Hepatocyte (in vitro differentiated cells): ENCODE measurements at regions not wholly inside any gene's neighbourhood (a gene's known extent, or its start where the extent isn't known, plus 50 kb on each side); places are given as distances from the start of the nearest gene placed in this dataset.

Experiments
- EZH2 ChIP-seq: fragments of 200-600 bp; sonication (generic); IDR thresholded peaks from 2 replicates; pipeline ENCODE4 v1.6.1; 2016; ENCODE audit warnings: antibody characterized with exemption, mild to moderate bottlenecking, borderline replicate concordance
- EZH2phosphoT487 ChIP-seq: fragments of 200-600 bp; sonication (generic); IDR thresholded peaks from one replicate; pipeline ENCODE4 v1.6.1; 2018; ENCODE audit warnings: antibody characterized with exemption, mild to moderate bottlenecking, low read depth, moderate library complexity; ENCODE audit not compliant: unreplicated experiment, severe bottlenecking

DNA sequence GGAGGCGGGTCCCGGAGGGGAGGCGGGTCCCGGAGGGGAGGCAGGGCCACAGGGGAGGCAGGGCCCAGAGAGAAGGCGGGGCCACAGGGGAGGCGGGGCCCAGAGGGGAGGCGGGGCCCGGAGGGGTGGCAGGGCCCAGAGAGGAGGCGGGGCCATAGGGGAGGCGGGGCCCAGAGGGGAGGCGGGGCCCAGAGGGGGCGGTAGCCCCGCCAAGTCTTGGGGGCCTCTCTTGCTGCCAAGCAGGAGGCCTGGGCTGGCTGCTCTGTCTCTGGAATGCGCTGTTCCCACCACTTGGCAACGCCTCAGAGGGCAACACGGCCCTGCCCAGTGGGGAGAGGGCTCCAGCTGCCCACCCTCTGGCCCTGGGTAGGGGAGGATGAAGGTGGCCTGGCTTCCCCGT is 80.5 kb downstream of the YTHDF1 start:
- TF ChIP-seq EZH2: no peak
- TF ChIP-seq EZH2phosphoT487: no peak
